ENCODE measurements at regions not wholly inside any gene's neighbourhood (a gene's known extent, or its start where the extent isn't known, plus 50 kb on each side); places are given as distances from the start of the nearest gene placed in this dataset.

GRCh38 chr2:15793078-15793913, 147.1 kb upstream of the MYCN start:
- H3K4me3 ChIP-seq, result no peak overlapping the region
- ATAC-seq (ENCODE audit: low FRiP score in 2 of 2) (no peak), DNase-seq (no peak)
- no peaks in the 10 kb centered on the region for H3K9me3 ChIP-seq
- peaks cover 0 to 6% (median 0%) of the 10 kb centered on the region in 4 donors for H3K4me1 ChIP-seq
- H3K27me3 ChIP-seq, result no peaks in the 10 kb centered on the region
- 86 to 94% methylated on average over 8 of the region's 8 CpGs for WGBS, 2 donors
- H3K27ac ChIP-seq, result no peak overlapping the region
- no peaks in the 10 kb centered on the region for H3K36me3 ChIP-seq
- TF ChIP-seq CTCF (IDR thresholded peaks at IDR 0.05) (no peak), EP300 (IDR thresholded peaks at IDR 0.05) (no peak)

- DNase-seq, result no peak
- Histone ChIP-seq H3K9me3 (no peaks in the 10 kb centered on the region), H3K4me3 (no peak overlapping the region), H3K27me3 (no peaks in the 10 kb centered on the region), H3K27ac (no peak overlapping the region), H3K4me1 (peaks cover 0 to 6% (median 0%) of the 10 kb centered on the region in 4 donors), H3K36me3 (no peaks in the 10 kb centered on the region)
- no peak for TF ChIP-seq POLR2A (IDR thresholded peaks at IDR 0.05)
- TF ChIP-seq EP300 (IDR thresholded peaks at IDR 0.05), result no peak
- WGBS, 2 donors, result 88 to 94% methylated on average over 9 of the region's 9 CpGs
- ATAC-seq (ENCODE audit: low FRiP score in 2 of 2), result no peak
These were observed 146.4 kb upstream of the MYCN start for GRCh38 chr2:15793978-15794377.

GRCh38 chr2:15794608-15795134, 145.7 kb upstream of the MYCN start:
- H3K4me3 ChIP-seq, result no peak overlapping the region
- no peak overlapping the region for H3K27ac ChIP-seq
- no peaks in the 10 kb centered on the region for H3K36me3 ChIP-seq
- H3K27me3 ChIP-seq, result no peaks in the 10 kb centered on the region
- no peak for ATAC-seq (ENCODE audit: low FRiP score in 2 of 2)
- TF ChIP-seq EP300 (IDR thresholded peaks at IDR 0.05), result no peak
- no peak for TF ChIP-seq CTCF (IDR thresholded peaks at IDR 0.05)
- no peak for TF ChIP-seq POLR2A (IDR thresholded peaks at IDR 0.05)
- TF ChIP-seq POLR2AphosphoS5 (IDR thresholded peaks at IDR 0.05), result no peak
- H3K9me3 ChIP-seq, result no peaks in the 10 kb centered on the region
- WGBS, 2 donors, result 85 to 92% methylated on average over 5 of the region's 5 CpGs
- peaks cover 0 to 6% (median 0%) of the 10 kb centered on the region in 4 donors for H3K4me1 ChIP-seq
- no peak for DNase-seq

- WGBS, 2 donors, result 44 to 47% methylated on average over 10 of the region's 10 CpGs
- DNase-seq, result peak in 1 of 2 donors; percentile 70
- Histone ChIP-seq H3K4me3 (no peak overlapping the region), H3K36me3 (no peaks in the 10 kb centered on the region), H3K27me3 (no peaks in the 10 kb centered on the region), H3K4me1 (peaks cover 0 to 6% (median 0%) of the 10 kb centered on the region in 4 donors), H3K27ac (no peak overlapping the region), H3K9me3 (no peaks in the 10 kb centered on the region)
- ATAC-seq (ENCODE audit: low FRiP score in 2 of 2), result peak in 1 of 2 donors; percentile 55
- TF ChIP-seq POLR2A (IDR thresholded peaks at IDR 0.05) (no peak), POLR2AphosphoS5 (IDR thresholded peaks at IDR 0.05) (peak in 1 of 2 donors; percentile 38), CTCF (IDR thresholded peaks at IDR 0.05) (no peak), EP300 (IDR thresholded peaks at IDR 0.05) (no peak)
These were observed 144.9 kb upstream of the MYCN start for GRCh38 chr2:15795426-15795825.

GRCh38 chr2:15796167-15796942, 144.0 kb upstream of the MYCN start:
- no peaks in the 10 kb centered on the region for H3K27me3 ChIP-seq
- 80 to 92% methylated on average over 8 to 9 of the region's 9 CpGs for WGBS, 2 donors
- TF ChIP-seq POLR2A (IDR thresholded peaks at IDR 0.05), result no peak
- TF ChIP-seq POLR2AphosphoS5 (IDR thresholded peaks at IDR 0.05), result no peak
- no peak for ATAC-seq (ENCODE audit: low FRiP score in 2 of 2)
- peaks cover 0 to 6% (median 0%) of the 10 kb centered on the region in 4 donors for H3K4me1 ChIP-seq
- H3K27ac ChIP-seq, result no peak overlapping the region
- H3K4me3 ChIP-seq, result no peak overlapping the region
- H3K36me3 ChIP-seq, result no peaks in the 10 kb centered on the region
- DNase-seq, result no peak
- no peaks in the 10 kb centered on the region for H3K9me3 ChIP-seq
